VCaP (cell line): ENCODE measurements at regions not wholly inside any gene's neighbourhood (a gene's known extent, or its start where the extent isn't known, plus 50 kb on each side); places are given as distances from the start of the nearest gene placed in this dataset.

Experiments
- H3K27ac ChIP-seq: fragments of 450-650 bp; 2 replicates; pipeline ENCODE4 v1.5.1; 2017
- CTCF ChIP-seq: fragments of 450-650 bp; conservative IDR thresholded peaks from 2 replicates; pipeline ENCODE4 v1.5.1; 2017; ENCODE audit warnings: mild to moderate bottlenecking, moderate library complexity

GRCh38 chr4:177879851-177880250, 437.6 kb upstream of the AGA start:
- H3K27ac ChIP-seq, result no peak overlapping the region
- no peak for TF ChIP-seq CTCF

- no peak for TF ChIP-seq CTCF
Measured at GRCh38 chr4:177895136-177895535, 452.9 kb upstream of the AGA start.

GRCh38 chr4:177901786-177902185, 459.5 kb upstream of the AGA start:
- no peak for TF ChIP-seq CTCF
- no peak overlapping the region for H3K27ac ChIP-seq

More at GRCh38 chr4:177895136-177895535, 452.9 kb upstream of the AGA start:
- no peak overlapping the region for H3K27ac ChIP-seq

GRCh38 chr4:177902386-177902785, 460.1 kb upstream of the AGA start:
- no peak overlapping the region for H3K27ac ChIP-seq
- TF ChIP-seq CTCF, result no peak

- H3K27ac ChIP-seq, result no peak overlapping the region
- no peak for TF ChIP-seq CTCF
Measured at GRCh38 chr4:177907736-177908424, 465.6 kb upstream of the AGA start.

- no peak overlapping the region for H3K27ac ChIP-seq
- TF ChIP-seq CTCF, result no peak
Measured at GRCh38 chr4:177921715-177922114, 479.5 kb upstream of the AGA start.

GRCh38 chr4:177923888-177924287, 481.7 kb upstream of the AGA start:
- TF ChIP-seq CTCF, result no peak
- H3K27ac ChIP-seq, result no peak overlapping the region
